HEK293 (cell line): ENCODE measurements at regions not wholly inside any gene's neighbourhood (a gene's known extent, or its start where the extent isn't known, plus 50 kb on each side); places are given as distances from the start of the nearest gene placed in this dataset.

ENCODE experiments used
- ZNF747 ChIP-seq: fragments of 450-650 bp; formaldehyde crosslinking; IDR thresholded peaks from 2 replicates; pipeline ENCODE4 v1.5.1; 2016; ENCODE audit warnings: missing biosample characterization, missing genetic modification characterization
- TF ChIP-seq, protein P1 (sequence below): fragments of 450-650 bp; formaldehyde crosslinking; IDR thresholded peaks from 2 replicates; pipeline ENCODE4 v1.5.1; 2016; ENCODE audit warnings: missing biosample characterization, missing genetic modification characterization

DNA sequence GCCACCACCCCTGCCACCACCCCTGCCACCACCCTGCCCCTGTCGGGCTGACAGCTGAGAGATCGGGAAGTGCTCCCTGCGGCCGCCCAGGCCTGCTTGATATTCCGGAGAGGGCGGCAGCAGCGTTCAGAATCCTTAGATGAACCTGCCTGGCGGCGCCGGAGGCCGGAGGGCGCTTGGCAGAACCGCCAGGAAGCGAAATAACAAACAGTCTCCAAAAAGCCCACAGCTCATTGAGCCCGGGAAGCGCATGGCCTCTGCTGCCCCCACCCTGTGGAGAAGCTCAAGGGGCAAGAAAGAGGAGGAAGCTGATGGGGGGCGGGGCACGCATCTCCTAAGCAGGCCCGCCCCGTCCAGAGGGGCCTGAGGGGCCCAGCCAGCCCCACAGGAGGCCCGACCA, 92.2 kb upstream of the MBOAT2 start:
- TF ChIP-seq, protein P1, sequence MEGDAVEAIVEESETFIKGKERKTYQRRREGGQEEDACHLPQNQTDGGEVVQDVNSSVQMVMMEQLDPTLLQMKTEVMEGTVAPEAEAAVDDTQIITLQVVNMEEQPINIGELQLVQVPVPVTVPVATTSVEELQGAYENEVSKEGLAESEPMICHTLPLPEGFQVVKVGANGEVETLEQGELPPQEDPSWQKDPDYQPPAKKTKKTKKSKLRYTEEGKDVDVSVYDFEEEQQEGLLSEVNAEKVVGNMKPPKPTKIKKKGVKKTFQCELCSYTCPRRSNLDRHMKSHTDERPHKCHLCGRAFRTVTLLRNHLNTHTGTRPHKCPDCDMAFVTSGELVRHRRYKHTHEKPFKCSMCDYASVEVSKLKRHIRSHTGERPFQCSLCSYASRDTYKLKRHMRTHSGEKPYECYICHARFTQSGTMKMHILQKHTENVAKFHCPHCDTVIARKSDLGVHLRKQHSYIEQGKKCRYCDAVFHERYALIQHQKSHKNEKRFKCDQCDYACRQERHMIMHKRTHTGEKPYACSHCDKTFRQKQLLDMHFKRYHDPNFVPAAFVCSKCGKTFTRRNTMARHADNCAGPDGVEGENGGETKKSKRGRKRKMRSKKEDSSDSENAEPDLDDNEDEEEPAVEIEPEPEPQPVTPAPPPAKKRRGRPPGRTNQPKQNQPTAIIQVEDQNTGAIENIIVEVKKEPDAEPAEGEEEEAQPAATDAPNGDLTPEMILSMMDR: no peak
- TF ChIP-seq ZNF747: no peak
